ENCODE measurements at regions not wholly inside any gene's neighbourhood (a gene's known extent, or its start where the extent isn't known, plus 50 kb on each side); places are given as distances from the start of the nearest gene placed in this dataset.
A peak's percentile ranks its signal among the peaks of the same experiment; 100 is the strongest.

GRCh38 chr10:85333594-85333993, 1005.2 kb downstream of the CCSER2 start:
- intact Hi-C loops (cut with DNase I): no loop called here
- Histone ChIP-seq H3K4me1 (no peaks in the 10 kb centered on the region), H3K9me3 (no peaks in the 10 kb centered on the region), H3K4me3 (no peak overlapping the region), H3K27ac (no peak overlapping the region), H3K27me3 (no peaks in the 10 kb centered on the region), H3K36me3 (no peaks in the 10 kb centered on the region)
- 91 to 97% methylated on average over 3 of the region's 3 CpGs for WGBS, 2 donors
- ATAC-seq (no peak), DNase-seq (peak in 1 of 6 donors; percentile 14), FAIRE-seq (no peak)
- TF ChIP-seq CTCF (IDR thresholded peaks at IDR 0.05): no peak

GRCh38 chr10:85362401-85362800, 1004.2 kb downstream of the GRID1 start:
- no peak for TF ChIP-seq CTCF (IDR thresholded peaks at IDR 0.05)
- Histone ChIP-seq H3K27me3 (no peaks in the 10 kb centered on the region), H3K4me1 (no peaks in the 10 kb centered on the region), H3K27ac (no peak overlapping the region), H3K36me3 (no peaks in the 10 kb centered on the region), H3K4me3 (no peak overlapping the region), H3K9me3 (no peaks in the 10 kb centered on the region)
- no peak for FAIRE-seq
- no peak for ATAC-seq
- WGBS, 2 donors: 29 to 31% methylated on average over 1 of the region's 1 CpG
- DNase-seq: no peak
- intact Hi-C loops (cut with DNase I): no loop called here

- 69 to 72% methylated on average over 10 of the region's 10 CpGs for WGBS, 2 donors
- no peak for TF ChIP-seq CTCF (IDR thresholded peaks at IDR 0.05)
- DNase-seq: no peak
- Histone ChIP-seq H3K4me1 (no peaks in the 10 kb centered on the region), H3K9me3 (no peaks in the 10 kb centered on the region), H3K4me3 (no peak overlapping the region), H3K27me3 (peaks cover 0 to 5% (median 0%) of the 10 kb centered on the region in 4 donors), H3K36me3 (no peaks in the 10 kb centered on the region), H3K27ac (no peak overlapping the region)
- no peak for ATAC-seq
- intact Hi-C loops (cut with DNase I): no loop called here
- FAIRE-seq: no peak
These were observed 989.4 kb downstream of the GRID1 start for GRCh38 chr10:85377029-85377806.

GRCh38 chr10:85379338-85379737, 987.3 kb downstream of the GRID1 start:
- 78 to 84% methylated on average over 3 of the region's 3 CpGs for WGBS, 2 donors
- Histone ChIP-seq H3K27me3 (peaks cover 0 to 5% (median 0%) of the 10 kb centered on the region in 4 donors), H3K27ac (no peak overlapping the region), H3K9me3 (no peaks in the 10 kb centered on the region), H3K4me1 (no peaks in the 10 kb centered on the region), H3K36me3 (no peaks in the 10 kb centered on the region), H3K4me3 (no peak overlapping the region)
- FAIRE-seq (no peak), ATAC-seq (no peak), DNase-seq (no peak)
- intact Hi-C loops (cut with DNase I): no loop called here
- no peak for TF ChIP-seq CTCF (IDR thresholded peaks at IDR 0.05)

- Histone ChIP-seq H3K9me3 (no peaks in the 10 kb centered on the region), H3K27me3 (no peaks in the 10 kb centered on the region), H3K4me1 (no peaks in the 10 kb centered on the region), H3K4me3 (no peak overlapping the region), H3K27ac (no peak overlapping the region), H3K36me3 (no peaks in the 10 kb centered on the region)
- ATAC-seq (no peak), FAIRE-seq (no peak), DNase-seq (no peak)
- WGBS, 2 donors: 12 to 16% methylated on average over 1 of the region's 1 CpG
- no peak for TF ChIP-seq CTCF (IDR thresholded peaks at IDR 0.05)
- intact Hi-C loops (cut with DNase I): no loop called here
These were observed 965.5 kb downstream of the GRID1 start for GRCh38 chr10:85400981-85401695.
